Uterus (tissue), 2 donors: ENCODE measurements at regions not wholly inside any gene's neighbourhood (a gene's known extent, or its start where the extent isn't known, plus 50 kb on each side); places are given as distances from the start of the nearest gene placed in this dataset.

ENCODE experiments used
- POLR2A ChIP-seq, 2 donors: fragments of 450-650 bp; IDR thresholded peaks; one replicate each; pipeline ENCODE4 v1.6.1; 2016; ENCODE audit warnings: antibody characterized with exemption in 2 of 2, mild to moderate bottlenecking in 1 of 2, moderate library complexity in 1 of 2
- TF ChIP-seq, protein P1 (sequence below), 4 experiments: fragments of 200-600 bp in 2 of 4; fragments of 450-650 bp in 2 of 4; sonication (generic) in 2 of 4; IDR thresholded peaks; one replicate each; pipeline ENCODE4 v1.5.1; 2016 to 2019; ENCODE audit warnings: antibody characterized with exemption in 4 of 4, mild to moderate bottlenecking in 2 of 4, moderate library complexity in 1 of 4

GRCh38 chr20:54794110-54794509, 318.7 kb downstream of the DOK5 start:
- TF ChIP-seq, protein P1, sequence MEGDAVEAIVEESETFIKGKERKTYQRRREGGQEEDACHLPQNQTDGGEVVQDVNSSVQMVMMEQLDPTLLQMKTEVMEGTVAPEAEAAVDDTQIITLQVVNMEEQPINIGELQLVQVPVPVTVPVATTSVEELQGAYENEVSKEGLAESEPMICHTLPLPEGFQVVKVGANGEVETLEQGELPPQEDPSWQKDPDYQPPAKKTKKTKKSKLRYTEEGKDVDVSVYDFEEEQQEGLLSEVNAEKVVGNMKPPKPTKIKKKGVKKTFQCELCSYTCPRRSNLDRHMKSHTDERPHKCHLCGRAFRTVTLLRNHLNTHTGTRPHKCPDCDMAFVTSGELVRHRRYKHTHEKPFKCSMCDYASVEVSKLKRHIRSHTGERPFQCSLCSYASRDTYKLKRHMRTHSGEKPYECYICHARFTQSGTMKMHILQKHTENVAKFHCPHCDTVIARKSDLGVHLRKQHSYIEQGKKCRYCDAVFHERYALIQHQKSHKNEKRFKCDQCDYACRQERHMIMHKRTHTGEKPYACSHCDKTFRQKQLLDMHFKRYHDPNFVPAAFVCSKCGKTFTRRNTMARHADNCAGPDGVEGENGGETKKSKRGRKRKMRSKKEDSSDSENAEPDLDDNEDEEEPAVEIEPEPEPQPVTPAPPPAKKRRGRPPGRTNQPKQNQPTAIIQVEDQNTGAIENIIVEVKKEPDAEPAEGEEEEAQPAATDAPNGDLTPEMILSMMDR (IDR thresholded peaks at IDR 0.05), result no peak
- no peak for TF ChIP-seq POLR2A (IDR thresholded peaks at IDR 0.05)
